OCI-LY3 (cell line): ENCODE measurements at regions not wholly inside any gene's neighbourhood (a gene's known extent, or its start where the extent isn't known, plus 50 kb on each side); places are given as distances from the start of the nearest gene placed in this dataset.

ENCODE experiments used
- EZH2phosphoT487 ChIP-seq: fragments of 200-600 bp; shearing (Covaris generic); IDR thresholded peaks from 2 replicates; pipeline ENCODE4 v1.6.1; 2018; ENCODE audit warnings: antibody characterized with exemption, mixed run types, low read depth
- TF ChIP-seq, protein P1 (sequence below): fragments of 200-600, 300-600 bp; sonication (generic); IDR thresholded peaks from 2 replicates; pipeline ENCODE4 v1.5.1; 2014; ENCODE audit warnings: antibody characterized with exemption, low read length, low read depth

DNA sequence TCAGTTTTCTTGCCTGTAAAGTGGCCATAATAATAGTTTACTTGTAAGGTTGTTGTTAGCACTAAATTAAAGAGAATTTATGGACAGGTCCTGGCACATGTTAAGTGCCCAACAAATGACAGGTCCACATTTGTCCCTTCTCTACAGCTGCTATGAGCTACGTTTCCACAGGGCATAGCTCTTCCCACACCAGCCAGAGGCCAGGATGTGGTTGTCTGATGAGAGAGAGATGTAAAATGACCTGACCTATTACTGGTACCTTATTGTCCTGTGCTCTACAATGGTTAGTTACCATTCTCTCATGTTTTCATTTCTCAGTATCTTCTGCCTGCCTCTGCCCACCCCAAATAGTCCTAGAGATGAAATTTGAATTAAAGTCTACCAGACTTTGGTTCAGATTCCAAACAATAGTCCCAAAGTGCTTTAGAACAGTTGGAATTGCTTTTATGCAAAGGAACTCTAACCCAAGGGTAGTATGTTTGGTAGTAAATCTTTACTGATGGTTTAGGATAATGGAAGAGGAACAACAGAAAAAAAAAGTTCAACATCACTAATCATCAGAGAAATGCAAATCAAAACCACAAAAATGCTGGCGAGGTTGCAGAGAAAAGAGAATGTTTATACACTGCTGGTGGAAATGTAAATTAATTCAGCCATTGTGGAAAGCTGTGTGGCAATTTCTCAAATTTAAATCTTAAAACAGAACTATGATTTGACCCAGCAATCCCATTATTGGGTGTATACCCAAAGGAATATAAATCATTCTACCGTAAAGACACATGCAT lies 57.1 kb upstream of the ANKFN1 start:
- TF ChIP-seq, protein P1, sequence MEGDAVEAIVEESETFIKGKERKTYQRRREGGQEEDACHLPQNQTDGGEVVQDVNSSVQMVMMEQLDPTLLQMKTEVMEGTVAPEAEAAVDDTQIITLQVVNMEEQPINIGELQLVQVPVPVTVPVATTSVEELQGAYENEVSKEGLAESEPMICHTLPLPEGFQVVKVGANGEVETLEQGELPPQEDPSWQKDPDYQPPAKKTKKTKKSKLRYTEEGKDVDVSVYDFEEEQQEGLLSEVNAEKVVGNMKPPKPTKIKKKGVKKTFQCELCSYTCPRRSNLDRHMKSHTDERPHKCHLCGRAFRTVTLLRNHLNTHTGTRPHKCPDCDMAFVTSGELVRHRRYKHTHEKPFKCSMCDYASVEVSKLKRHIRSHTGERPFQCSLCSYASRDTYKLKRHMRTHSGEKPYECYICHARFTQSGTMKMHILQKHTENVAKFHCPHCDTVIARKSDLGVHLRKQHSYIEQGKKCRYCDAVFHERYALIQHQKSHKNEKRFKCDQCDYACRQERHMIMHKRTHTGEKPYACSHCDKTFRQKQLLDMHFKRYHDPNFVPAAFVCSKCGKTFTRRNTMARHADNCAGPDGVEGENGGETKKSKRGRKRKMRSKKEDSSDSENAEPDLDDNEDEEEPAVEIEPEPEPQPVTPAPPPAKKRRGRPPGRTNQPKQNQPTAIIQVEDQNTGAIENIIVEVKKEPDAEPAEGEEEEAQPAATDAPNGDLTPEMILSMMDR = no peak
- no peak for TF ChIP-seq EZH2phosphoT487
